ENCODE measurements at regions not wholly inside any gene's neighbourhood (a gene's known extent, or its start where the extent isn't known, plus 50 kb on each side); places are given as distances from the start of the nearest gene placed in this dataset.

- Histone ChIP-seq H3K4me3 (no peak overlapping the region), H3K4me1 (no peaks in the 10 kb centered on the region), H3K27ac (no peak overlapping the region), H3K27me3 (no peaks in the 10 kb centered on the region), H3K9me3 (no peaks in the 10 kb centered on the region), H3K36me3 (ENCODE audit: low read depth, missing control alignments) (no peaks in the 10 kb centered on the region)
- TF ChIP-seq POLR2A (IDR thresholded peaks at IDR 0.05), result no peak
- DNase-seq, result no peak
- intact Hi-C loops (cut with DNase I; ENCODE audit: low total_unique reads), result no loop called here
- 70 to 83% methylated on average over 2 of the region's 2 CpGs for WGBS, 2 donors
Observed at GRCh38 chr18:77365667-77366066, 116.0 kb downstream of the GALR1 start.

- no peaks in the 10 kb centered on the region for H3K27me3 ChIP-seq
- 67 to 73% methylated on average over 7 to 11 of the region's 11 CpGs for WGBS, 2 donors
- TF ChIP-seq POLR2A (IDR thresholded peaks at IDR 0.05), result no peak
- no peak for TF ChIP-seq CTCF (IDR thresholded peaks at IDR 0.05)
- no peaks in the 10 kb centered on the region for H3K36me3 ChIP-seq (ENCODE audit: low read depth, missing control alignments)
- H3K4me3 ChIP-seq, result no peak overlapping the region
- no peaks in the 10 kb centered on the region for H3K4me1 ChIP-seq
- no peak overlapping the region for H3K27ac ChIP-seq
- H3K9me3 ChIP-seq, result no peaks in the 10 kb centered on the region
- intact Hi-C loops (cut with DNase I; ENCODE audit: low total_unique reads), result no loop called here
- DNase-seq, result no peak
Observed at GRCh38 chr18:77366067-77366719, 116.5 kb downstream of the GALR1 start.

GRCh38 chr18:77366720-77367641, 117.3 kb downstream of the GALR1 start:
- DNase-seq, result peak; percentile 61

GRCh38 chr18:77369644-77370043, 120.0 kb downstream of the GALR1 start:
- no peaks in the 10 kb centered on the region for H3K9me3 ChIP-seq
- no peak for TF ChIP-seq CTCF (IDR thresholded peaks at IDR 0.05)
- no peak for TF ChIP-seq POLR2A (IDR thresholded peaks at IDR 0.05)
- WGBS, 2 donors, result 77 to 85% methylated on average over 2 of the region's 2 CpGs
- intact Hi-C loops (cut with DNase I; ENCODE audit: low total_unique reads), result no loop called here
- no peaks in the 10 kb centered on the region for H3K36me3 ChIP-seq (ENCODE audit: low read depth, missing control alignments)
- no peak overlapping the region for H3K27ac ChIP-seq
- H3K27me3 ChIP-seq, result no peaks in the 10 kb centered on the region
- peaks cover 2% of the 10 kb centered on the region for H3K4me1 ChIP-seq
- no peak overlapping the region for H3K4me3 ChIP-seq
- DNase-seq, result no peak

More at GRCh38 chr18:77366720-77367641, 117.3 kb downstream of the GALR1 start:
- Histone ChIP-seq H3K4me3 (peak overlapping the region; percentile 1 to 10), H3K27ac (peak overlapping the region in 1 of 2 donors; percentile 18), H3K9me3 (no peaks in the 10 kb centered on the region), H3K36me3 (ENCODE audit: low read depth, missing control alignments) (no peaks in the 10 kb centered on the region), H3K27me3 (no peaks in the 10 kb centered on the region), H3K4me1 (no peaks in the 10 kb centered on the region)
- intact Hi-C loops (cut with DNase I; ENCODE audit: low total_unique reads), result no loop called here
- TF ChIP-seq POLR2A (IDR thresholded peaks at IDR 0.05), result no peak
- no peak for TF ChIP-seq CTCF (IDR thresholded peaks at IDR 0.05)
- 9 to 13% methylated on average over 27 of the region's 27 CpGs for WGBS, 2 donors

GRCh38 chr18:77373730-77374445, 124.2 kb downstream of the GALR1 start:
- H3K4me3 ChIP-seq, result no peak overlapping the region
- no peaks in the 10 kb centered on the region for H3K36me3 ChIP-seq (ENCODE audit: low read depth, missing control alignments)
- peaks cover 2% of the 10 kb centered on the region for H3K4me1 ChIP-seq
- WGBS, 2 donors, result 55 to 62% methylated on average over 9 of the region's 9 CpGs
- peak overlapping the region in 1 of 2 donors; percentile 64 for H3K27ac ChIP-seq
- DNase-seq, result peak; percentile 55
- H3K27me3 ChIP-seq, result no peaks in the 10 kb centered on the region
- H3K9me3 ChIP-seq, result no peaks in the 10 kb centered on the region
- intact Hi-C loops (cut with DNase I; ENCODE audit: low total_unique reads), result no loop called here
- TF ChIP-seq POLR2A (IDR thresholded peaks at IDR 0.05) (no peak), CTCF (IDR thresholded peaks at IDR 0.05) (no peak)
